ENCODE measurements at regions not wholly inside any gene's neighbourhood (a gene's known extent, or its start where the extent isn't known, plus 50 kb on each side); places are given as distances from the start of the nearest gene placed in this dataset.

GRCh38 chr7:8829100-8829499 lies 395.7 kb downstream of the NXPH1 start:
- TF ChIP-seq CREB1 (IDR thresholded peaks at IDR 0.05; ENCODE audit: low read depth) (no peak), EGR1 (IDR thresholded peaks at IDR 0.05) (no peak), TEAD4 (IDR thresholded peaks at IDR 0.05) (no peak), CEBPB (IDR thresholded peaks at IDR 0.05) (no peak), NFIC (IDR thresholded peaks at IDR 0.05) (no peak), ZBTB7A (IDR thresholded peaks at IDR 0.05; ENCODE audit: low read depth) (no peak), TCF12 (IDR thresholded peaks at IDR 0.05; ENCODE audit: low read depth) (no peak), EP300 (IDR thresholded peaks at IDR 0.05; ENCODE audit: borderline replicate concordance) (no peak), FOXM1 (IDR thresholded peaks at IDR 0.05; ENCODE audit: borderline replicate concordance, low read depth) (no peak), TAF1 (IDR thresholded peaks at IDR 0.05; ENCODE audit: low read depth) (no peak)
- TF ChIP-seq, protein P1, sequence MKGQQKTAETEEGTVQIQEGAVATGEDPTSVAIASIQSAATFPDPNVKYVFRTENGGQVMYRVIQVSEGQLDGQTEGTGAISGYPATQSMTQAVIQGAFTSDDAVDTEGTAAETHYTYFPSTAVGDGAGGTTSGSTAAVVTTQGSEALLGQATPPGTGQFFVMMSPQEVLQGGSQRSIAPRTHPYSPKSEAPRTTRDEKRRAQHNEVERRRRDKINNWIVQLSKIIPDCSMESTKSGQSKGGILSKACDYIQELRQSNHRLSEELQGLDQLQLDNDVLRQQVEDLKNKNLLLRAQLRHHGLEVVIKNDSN (IDR thresholded peaks at IDR 0.05): no peak
- TF ChIP-seq, protein P2, sequence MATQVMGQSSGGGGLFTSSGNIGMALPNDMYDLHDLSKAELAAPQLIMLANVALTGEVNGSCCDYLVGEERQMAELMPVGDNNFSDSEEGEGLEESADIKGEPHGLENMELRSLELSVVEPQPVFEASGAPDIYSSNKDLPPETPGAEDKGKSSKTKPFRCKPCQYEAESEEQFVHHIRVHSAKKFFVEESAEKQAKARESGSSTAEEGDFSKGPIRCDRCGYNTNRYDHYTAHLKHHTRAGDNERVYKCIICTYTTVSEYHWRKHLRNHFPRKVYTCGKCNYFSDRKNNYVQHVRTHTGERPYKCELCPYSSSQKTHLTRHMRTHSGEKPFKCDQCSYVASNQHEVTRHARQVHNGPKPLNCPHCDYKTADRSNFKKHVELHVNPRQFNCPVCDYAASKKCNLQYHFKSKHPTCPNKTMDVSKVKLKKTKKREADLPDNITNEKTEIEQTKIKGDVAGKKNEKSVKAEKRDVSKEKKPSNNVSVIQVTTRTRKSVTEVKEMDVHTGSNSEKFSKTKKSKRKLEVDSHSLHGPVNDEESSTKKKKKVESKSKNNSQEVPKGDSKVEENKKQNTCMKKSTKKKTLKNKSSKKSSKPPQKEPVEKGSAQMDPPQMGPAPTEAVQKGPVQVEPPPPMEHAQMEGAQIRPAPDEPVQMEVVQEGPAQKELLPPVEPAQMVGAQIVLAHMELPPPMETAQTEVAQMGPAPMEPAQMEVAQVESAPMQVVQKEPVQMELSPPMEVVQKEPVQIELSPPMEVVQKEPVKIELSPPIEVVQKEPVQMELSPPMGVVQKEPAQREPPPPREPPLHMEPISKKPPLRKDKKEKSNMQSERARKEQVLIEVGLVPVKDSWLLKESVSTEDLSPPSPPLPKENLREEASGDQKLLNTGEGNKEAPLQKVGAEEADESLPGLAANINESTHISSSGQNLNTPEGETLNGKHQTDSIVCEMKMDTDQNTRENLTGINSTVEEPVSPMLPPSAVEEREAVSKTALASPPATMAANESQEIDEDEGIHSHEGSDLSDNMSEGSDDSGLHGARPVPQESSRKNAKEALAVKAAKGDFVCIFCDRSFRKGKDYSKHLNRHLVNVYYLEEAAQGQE (IDR thresholded peaks at IDR 0.05; ENCODE audit: low read depth): no peak
- TF ChIP-seq, protein P3, sequence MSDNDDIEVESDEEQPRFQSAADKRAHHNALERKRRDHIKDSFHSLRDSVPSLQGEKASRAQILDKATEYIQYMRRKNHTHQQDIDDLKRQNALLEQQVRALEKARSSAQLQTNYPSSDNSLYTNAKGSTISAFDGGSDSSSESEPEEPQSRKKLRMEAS (IDR thresholded peaks at IDR 0.05): no peak

DNA sequence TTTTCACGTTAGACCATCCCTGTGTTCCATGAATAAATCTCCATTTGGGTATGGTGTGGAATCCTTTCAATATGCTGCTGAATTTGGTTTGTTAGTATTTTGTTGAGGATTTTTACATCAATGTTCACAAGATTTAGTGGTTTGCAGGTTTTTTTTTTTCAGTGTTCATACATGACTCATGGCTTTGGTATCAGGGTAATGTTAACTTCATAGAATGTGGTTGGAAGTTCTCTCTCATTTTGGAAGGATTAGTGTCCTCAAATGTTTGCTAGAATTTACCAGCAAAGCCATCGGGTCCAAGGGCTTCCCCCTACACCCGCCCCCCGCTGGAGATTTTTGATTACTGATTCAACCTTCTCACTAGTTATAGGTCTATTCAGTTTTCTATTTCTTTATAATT lies 398.0 kb downstream of the NXPH1 start:
- TF ChIP-seq FOXM1 (IDR thresholded peaks at IDR 0.05; ENCODE audit: borderline replicate concordance, low read depth): no peak
- TF ChIP-seq ZBTB7A (IDR thresholded peaks at IDR 0.05; ENCODE audit: low read depth): no peak

- no peak for TF ChIP-seq RAD21 (IDR thresholded peaks at IDR 0.05; ENCODE audit: low read depth)
- TF ChIP-seq, protein P2 (IDR thresholded peaks at IDR 0.05; ENCODE audit: low read depth): no peak
- TF ChIP-seq CREB1 (IDR thresholded peaks at IDR 0.05; ENCODE audit: low read depth): no peak
- TF ChIP-seq EGR1 (IDR thresholded peaks at IDR 0.05): no peak
- no peak for TF ChIP-seq YY1 (IDR thresholded peaks at IDR 0.05; ENCODE audit: low read depth)
- no peak for TF ChIP-seq TCF12 (IDR thresholded peaks at IDR 0.05; ENCODE audit: low read depth)
- TF ChIP-seq TEAD4 (IDR thresholded peaks at IDR 0.05): no peak
- TF ChIP-seq EP300 (IDR thresholded peaks at IDR 0.05; ENCODE audit: borderline replicate concordance): no peak
- no peak for TF ChIP-seq NFIC (IDR thresholded peaks at IDR 0.05)
- TF ChIP-seq, protein P3 (IDR thresholded peaks at IDR 0.05): no peak
- TF ChIP-seq, protein P1 (IDR thresholded peaks at IDR 0.05): no peak
- no peak for TF ChIP-seq FOXM1 (IDR thresholded peaks at IDR 0.05; ENCODE audit: borderline replicate concordance, low read depth)
- TF ChIP-seq CEBPB (IDR thresholded peaks at IDR 0.05): no peak
- TF ChIP-seq TAF1 (IDR thresholded peaks at IDR 0.05; ENCODE audit: low read depth): no peak
- no peak for TF ChIP-seq ZBTB7A (IDR thresholded peaks at IDR 0.05; ENCODE audit: low read depth)
These were observed 399.9 kb downstream of the NXPH1 start for GRCh38 chr7:8833355-8833754.

DNA sequence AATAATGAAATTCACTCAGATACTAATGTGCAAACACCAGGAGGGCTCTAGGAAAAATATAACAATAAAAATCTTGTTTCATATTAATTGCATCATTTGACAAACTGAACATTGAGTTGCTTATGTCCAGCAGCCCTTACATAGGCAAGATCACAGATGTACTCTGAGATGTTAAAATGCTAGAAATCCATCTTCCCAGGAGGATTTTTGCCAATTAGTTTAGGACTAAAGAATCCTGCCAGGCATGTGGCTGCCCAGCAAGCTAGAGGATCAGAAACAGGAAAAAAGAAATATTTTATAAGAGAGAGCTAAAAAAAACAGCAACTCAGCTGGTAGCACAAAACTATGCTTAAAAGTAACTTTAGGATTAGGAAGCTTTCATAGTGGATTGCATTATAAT lies 407.8 kb downstream of the NXPH1 start:
- TF ChIP-seq CEBPB (IDR thresholded peaks at IDR 0.05) (no peak), EP300 (IDR thresholded peaks at IDR 0.05; ENCODE audit: borderline replicate concordance) (no peak), CREB1 (IDR thresholded peaks at IDR 0.05; ENCODE audit: low read depth) (no peak), TEAD4 (IDR thresholded peaks at IDR 0.05) (no peak)
- TF ChIP-seq, protein P3 (IDR thresholded peaks at IDR 0.05): no peak

DNA sequence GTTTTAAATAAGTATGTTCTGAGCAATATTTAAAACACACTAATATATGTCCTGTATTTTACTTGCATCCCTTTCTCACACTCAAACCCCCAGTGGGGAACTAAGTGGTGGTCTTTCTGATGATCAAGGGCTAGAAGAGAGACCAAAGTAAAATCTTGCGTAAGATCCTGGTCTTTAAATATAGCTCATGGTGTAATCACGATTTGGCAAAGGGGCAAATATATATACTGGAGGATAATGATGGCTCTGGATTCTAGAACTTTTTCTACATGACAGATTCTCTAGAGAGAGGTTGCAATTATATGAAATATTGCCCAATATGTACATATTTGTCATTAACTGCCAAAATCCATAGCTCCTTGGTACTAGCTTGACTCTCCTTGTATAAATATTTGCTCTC lies 438.3 kb downstream of the NXPH1 start:
- TF ChIP-seq, protein P2 (IDR thresholded peaks at IDR 0.05; ENCODE audit: low read depth): no peak
- TF ChIP-seq EP300 (IDR thresholded peaks at IDR 0.05; ENCODE audit: borderline replicate concordance) (no peak), TEAD4 (IDR thresholded peaks at IDR 0.05) (no peak), CREB1 (IDR thresholded peaks at IDR 0.05; ENCODE audit: low read depth) (no peak), EGR1 (IDR thresholded peaks at IDR 0.05) (no peak), ZBTB7A (IDR thresholded peaks at IDR 0.05; ENCODE audit: low read depth) (no peak), RAD21 (IDR thresholded peaks at IDR 0.05; ENCODE audit: low read depth) (no peak), TCF12 (IDR thresholded peaks at IDR 0.05; ENCODE audit: low read depth) (no peak), FOXM1 (IDR thresholded peaks at IDR 0.05; ENCODE audit: borderline replicate concordance, low read depth) (no peak), TAF1 (IDR thresholded peaks at IDR 0.05; ENCODE audit: low read depth) (no peak), YY1 (IDR thresholded peaks at IDR 0.05; ENCODE audit: low read depth) (no peak), NFIC (IDR thresholded peaks at IDR 0.05) (no peak), CEBPB (IDR thresholded peaks at IDR 0.05) (no peak)
- TF ChIP-seq, protein P1 (IDR thresholded peaks at IDR 0.05): no peak
- TF ChIP-seq, protein P3 (IDR thresholded peaks at IDR 0.05): no peak

Measured in Ishikawa (cell line).